Lung (tissue), 11 donors: ENCODE measurements at regions not wholly inside any gene's neighbourhood (a gene's known extent, or its start where the extent isn't known, plus 50 kb on each side); places are given as distances from the start of the nearest gene placed in this dataset.
"Not testable (repeated sequence)": the region's sequence is repeated elsewhere in the genome, so short reads cannot be mapped to it uniquely, and the experiment has no call there.

ENCODE experiments used
- ATAC-seq: fragments of 200-7000 bp; cut with Tn5 transposase; one replicate; pipeline ENCODE4 v1.9.1; 2020; ENCODE audit warnings: moderate number of reproducible peaks; ENCODE audit not compliant: insufficient read depth, low FRiP score
- DNase-seq, 3 donors: peaks; one replicate each; pipeline ENCODE4 v3.0.0-alpha.2; 2013 to 2017
- H3K27ac ChIP-seq, 2 donors: one replicate each; pipeline ENCODE4 v1.5.1; 2013; ENCODE audit warnings: mild to moderate bottlenecking in 2 of 2, moderate library complexity in 2 of 2, control low read depth in 1 of 2, inconsistent platforms in 1 of 2, low read depth in 1 of 2, low read length in 1 of 2
- H3K27me3 ChIP-seq, 3 donors: one replicate each; pipeline ENCODE4 v1.5.1; 2013; ENCODE audit warnings: low read length in 2 of 3; ENCODE audit not compliant: control insufficient read depth in 3 of 3, insufficient read depth in 3 of 3
- H3K36me3 ChIP-seq, 4 donors: one replicate each; pipeline ENCODE4 v1.5.1; 2013; ENCODE audit warnings: low read length in 4 of 4, mild to moderate bottlenecking in 1 of 4, moderate library complexity in 1 of 4; ENCODE audit not compliant: control insufficient read depth in 4 of 4, insufficient read depth in 4 of 4
- H3K4me1 ChIP-seq, 5 donors: one replicate each; pipeline ENCODE4 v1.5.1; 2013; ENCODE audit warnings: low read length in 5 of 5, mild to moderate bottlenecking in 2 of 5, moderate library complexity in 1 of 5; ENCODE audit not compliant: control insufficient read depth in 5 of 5, insufficient read depth in 5 of 5
- H3K4me3 ChIP-seq: one replicate; pipeline ENCODE4 v1.5.1; 2013; ENCODE audit warnings: mild to moderate bottlenecking, control low read depth, moderate library complexity
- H3K9ac ChIP-seq, 2 donors: one replicate each; pipeline ENCODE4 v1.5.1; 2013; ENCODE audit warnings: low read length in 2 of 2, control low read depth in 1 of 2; ENCODE audit not compliant: insufficient read depth in 1 of 2
- H3K9me3 ChIP-seq, 4 donors: one replicate each; pipeline ENCODE4 v1.5.1; 2013; ENCODE audit warnings: low read length in 3 of 4, mild to moderate bottlenecking in 1 of 4, moderate library complexity in 1 of 4; ENCODE audit not compliant: control insufficient read depth in 4 of 4, insufficient read depth in 3 of 4
- CTCF ChIP-seq: IDR thresholded peaks from 2 replicates; pipeline ENCODE4 v1.5.1; 2012; ENCODE audit warnings: mild to moderate bottlenecking; ENCODE audit errors: control extremely low read depth, extremely low read depth
- WGBS, 2 donors: extraction: QIAGEN DNeasy Blood & Tissue Kit; methylation state at CpG; one replicate each; pipeline ENCODE4 v1.1.7; 2013; 5-methylcytosine and 5-hydroxymethylcytosine counted together
- donor health status: control.
- donor health status: control.
- donor health status: Bipolar disorder and iron deficiency.
- donor health status: healthy.
- donor health status: DM: yes; HTN: yes; CAD: no.

- Histone ChIP-seq H3K36me3 (no peaks in the 10 kb centered on the region), H3K4me3 (no peak overlapping the region), H3K27ac (no peak overlapping the region), H3K9me3 (peaks cover 0 to 28% (median under 1%) of the 10 kb centered on the region in 4 donors), H3K27me3 (no peaks in the 10 kb centered on the region), H3K9ac (no peak overlapping the region), H3K4me1 (no peaks in the 10 kb centered on the region)
- DNase-seq (no peak), ATAC-seq (no peak)
- TF ChIP-seq CTCF: no peak
- 79 to 80% methylated on average over 30 of the region's 30 CpGs for WGBS, 2 donors
Observed at GRCh38 chr22:11605468-11605981, 3922.5 kb upstream of the OR11H1 start.

GRCh38 chr22:11606047-11607000 lies 3921.7 kb upstream of the OR11H1 start:
- ATAC-seq, DNase-seq, H3K4me1 ChIP-seq, H3K4me3 ChIP-seq, H3K9ac ChIP-seq, H3K27me3 ChIP-seq, H3K27ac ChIP-seq, H3K36me3 ChIP-seq: not testable (repeated sequence)
- WGBS, 2 donors: 79 to 81% methylated on average over 42 of the region's 42 CpGs
- peaks cover 0 to 25% (median under 1%) of the 10 kb centered on the region in 4 donors for H3K9me3 ChIP-seq

GRCh38 chr22:11607215-11607614 lies 3920.8 kb upstream of the OR11H1 start:
- not testable (repeated sequence) for H3K27me3 ChIP-seq, H3K4me1 ChIP-seq, ATAC-seq, H3K27ac ChIP-seq, H3K4me3 ChIP-seq, H3K9ac ChIP-seq, DNase-seq, H3K36me3 ChIP-seq
- H3K9me3 ChIP-seq: peaks cover 0 to 25% (median 2%) of the 10 kb centered on the region in 4 donors
- WGBS, 2 donors: 80 to 86% methylated on average over 8 of the region's 8 CpGs

GRCh38 chr22:11608486-11608885 lies 3919.5 kb upstream of the OR11H1 start:
- peaks cover 0 to 28% (median 4%) of the 10 kb centered on the region in 4 donors for H3K9me3 ChIP-seq
- H3K4me1 ChIP-seq, H3K4me3 ChIP-seq, H3K9ac ChIP-seq, H3K27ac ChIP-seq, ATAC-seq, H3K36me3 ChIP-seq, DNase-seq, H3K27me3 ChIP-seq: not testable (repeated sequence)
- 50 to 67% methylated on average over 5 of the region's 5 CpGs for WGBS, 2 donors

- not testable (repeated sequence) for H3K4me1 ChIP-seq, H3K9ac ChIP-seq, H3K27ac ChIP-seq, DNase-seq, H3K4me3 ChIP-seq, ATAC-seq, H3K27me3 ChIP-seq, H3K36me3 ChIP-seq
- peaks cover 0 to 31% (median 5%) of the 10 kb centered on the region in 4 donors for H3K9me3 ChIP-seq
- WGBS, 2 donors: 76 to 87% methylated on average over 4 of the region's 4 CpGs
Observed at GRCh38 chr22:11609193-11609592, 3918.8 kb upstream of the OR11H1 start.

GRCh38 chr22:11611280-11611679 lies 3916.7 kb upstream of the OR11H1 start:
- H3K36me3 ChIP-seq, H3K4me1 ChIP-seq, H3K4me3 ChIP-seq, DNase-seq, ATAC-seq, H3K27ac ChIP-seq, H3K9ac ChIP-seq, H3K27me3 ChIP-seq: not testable (repeated sequence)
- H3K9me3 ChIP-seq: peaks cover 0 to 25% (median 7%) of the 10 kb centered on the region in 4 donors
- 88 to 89% methylated on average over 20 of the region's 20 CpGs for WGBS, 2 donors

GRCh38 chr22:11611876-11612275 lies 3916.1 kb upstream of the OR11H1 start:
- not testable (repeated sequence) for H3K4me3 ChIP-seq

More at GRCh38 chr22:11611876-11612275, 3916.1 kb upstream of the OR11H1 start:
- not testable (repeated sequence) for H3K9ac ChIP-seq, H3K27ac ChIP-seq, H3K36me3 ChIP-seq, DNase-seq, H3K27me3 ChIP-seq, H3K4me1 ChIP-seq, ATAC-seq
- 86 to 92% methylated on average over 7 of the region's 7 CpGs for WGBS, 2 donors
- H3K9me3 ChIP-seq: peaks cover 0 to 21% (median 7%) of the 10 kb centered on the region in 4 donors
